ENCODE measurements at regions not wholly inside any gene's neighbourhood (a gene's known extent, or its start where the extent isn't known, plus 50 kb on each side); places are given as distances from the start of the nearest gene placed in this dataset.

- no peak for DNase-seq
These were observed 96.4 kb upstream of the AMOTL1 start for GRCh38 chr11:94671553-94672366.

DNA sequence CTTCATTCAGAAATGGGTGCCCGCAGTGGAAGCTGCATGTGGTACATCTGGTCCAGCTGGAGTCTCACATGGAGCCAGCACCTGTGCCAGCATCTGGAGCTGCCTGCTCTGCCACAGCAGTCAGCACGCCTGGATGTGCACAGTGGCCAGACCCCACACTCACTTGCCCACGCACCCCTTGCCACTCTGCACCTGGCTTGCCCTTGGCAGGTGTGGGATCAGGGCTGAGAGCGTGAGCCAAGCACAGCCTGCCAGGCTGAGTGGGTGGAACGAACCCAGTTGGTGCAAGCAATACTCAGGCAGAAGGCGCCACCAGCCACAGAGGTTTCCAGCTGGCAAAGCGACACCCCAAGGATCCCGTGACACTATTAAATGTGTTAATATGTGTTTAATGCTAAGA, 95.5 kb upstream of the AMOTL1 start:
- no peak for DNase-seq

- no peak for DNase-seq
These were observed 94.8 kb upstream of the AMOTL1 start for GRCh38 chr11:94673386-94673785.

GRCh38 chr11:94673951-94674491, 94.1 kb upstream of the AMOTL1 start:
- DNase-seq, result peak; percentile 83

- DNase-seq, result no peak
These were observed 92.9 kb upstream of the AMOTL1 start for GRCh38 chr11:94675239-94675638.

- no peak for DNase-seq
These were observed 92.3 kb upstream of the AMOTL1 start for GRCh38 chr11:94675813-94676212.

- no peak for DNase-seq
These were observed 91.3 kb upstream of the AMOTL1 start for GRCh38 chr11:94676814-94677213.

DNA sequence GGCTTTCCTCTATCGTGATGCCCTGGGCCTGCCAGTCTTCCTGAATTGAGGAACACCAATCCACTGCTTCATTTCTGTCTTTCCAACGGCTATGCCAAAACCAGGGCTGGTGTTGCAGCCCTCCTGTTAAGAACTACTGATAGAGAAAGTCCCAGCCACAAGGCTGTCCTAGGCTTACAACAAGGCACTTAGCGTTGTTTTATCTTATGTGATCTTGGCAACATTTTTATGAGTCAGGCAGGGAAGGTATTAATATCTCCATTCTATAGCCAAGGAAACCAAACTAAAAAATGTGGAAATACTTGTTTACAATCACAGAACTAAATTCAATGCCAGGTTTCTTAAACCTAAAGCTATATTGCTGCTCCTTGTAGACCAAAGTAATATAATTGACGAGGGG, 89.9 kb upstream of the AMOTL1 start:
- no peak for DNase-seq

GRCh38 chr11:94678901-94679300, 89.3 kb upstream of the AMOTL1 start:
- no peak for DNase-seq

- DNase-seq, result no peak
These were observed 87.7 kb upstream of the AMOTL1 start for GRCh38 chr11:94680426-94680825.

DNA sequence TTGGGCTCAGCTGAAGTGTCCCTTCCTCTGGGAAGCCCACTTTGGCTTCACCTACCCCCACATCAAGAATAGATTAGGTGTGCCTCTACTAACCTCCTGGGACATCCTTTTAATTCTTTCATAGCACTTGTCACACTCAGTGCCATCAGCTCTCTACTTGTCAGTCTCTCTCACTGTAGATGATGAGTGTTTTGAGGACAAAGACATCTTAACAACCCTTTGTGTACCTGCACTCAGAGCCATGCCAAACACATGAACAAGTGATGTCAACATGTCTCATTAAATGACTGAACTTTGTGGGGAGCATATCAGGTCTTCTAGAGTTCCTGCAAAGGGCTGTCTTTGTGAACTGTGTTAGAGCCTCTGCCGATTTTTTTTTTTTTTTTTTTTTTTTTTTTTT, 87.0 kb upstream of the AMOTL1 start:
- no peak for DNase-seq

DNA sequence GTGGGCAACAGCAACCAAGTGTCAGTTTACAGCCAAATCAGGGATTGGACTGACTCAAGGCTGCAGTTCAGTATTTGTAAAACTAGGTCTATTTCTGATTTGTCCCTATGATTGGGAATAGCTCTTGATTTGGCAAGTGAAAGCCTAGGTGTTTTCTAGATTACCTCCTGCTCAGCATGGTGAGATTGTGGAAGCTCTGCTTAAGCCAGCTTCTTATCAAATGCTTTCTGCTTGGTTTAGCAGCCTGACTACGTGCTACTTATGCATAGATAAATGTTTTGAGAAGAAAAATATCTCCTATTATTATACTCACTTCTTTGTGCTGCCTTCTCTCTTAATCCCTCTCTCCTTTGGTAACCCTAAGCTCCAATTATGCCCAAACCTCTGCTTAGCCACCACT, 86.3 kb upstream of the AMOTL1 start:
- no peak for DNase-seq

DNA sequence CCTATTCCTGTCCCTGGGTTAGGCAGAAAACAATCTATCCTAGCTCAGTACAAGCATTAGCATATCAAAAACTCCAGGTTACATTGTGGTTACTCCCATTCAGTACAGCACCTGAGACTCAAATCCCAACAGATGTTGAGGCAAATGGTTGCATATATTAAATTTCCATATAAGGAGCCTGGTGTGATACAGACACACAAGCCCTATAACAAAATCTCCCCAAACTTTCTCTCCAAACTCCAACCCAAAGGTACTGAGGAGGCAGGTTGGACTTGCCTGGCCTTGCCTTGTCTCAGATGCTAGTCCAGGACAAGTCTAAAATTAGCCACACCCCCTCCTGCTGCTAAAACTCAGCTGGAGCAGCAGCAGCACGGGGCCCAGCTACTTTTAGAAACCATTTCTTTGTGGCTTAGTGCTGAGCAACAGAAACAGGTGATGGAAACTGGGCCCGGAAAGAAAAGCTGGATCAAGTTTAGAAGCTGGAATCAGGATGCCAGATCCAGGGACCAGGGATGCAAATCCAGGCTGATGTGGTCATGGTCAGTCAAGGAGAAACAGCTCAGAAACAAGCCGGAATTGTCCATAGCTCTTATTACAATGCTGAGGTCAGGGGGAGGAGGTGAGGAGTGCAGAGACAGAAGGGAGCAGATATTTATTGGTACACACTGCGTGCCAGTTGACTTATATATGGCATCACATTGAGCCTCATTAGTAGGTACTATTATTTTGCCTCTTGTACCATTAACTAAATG, 73.7 kb upstream of the AMOTL1 start:
- DNase-seq, result no peak

DNA sequence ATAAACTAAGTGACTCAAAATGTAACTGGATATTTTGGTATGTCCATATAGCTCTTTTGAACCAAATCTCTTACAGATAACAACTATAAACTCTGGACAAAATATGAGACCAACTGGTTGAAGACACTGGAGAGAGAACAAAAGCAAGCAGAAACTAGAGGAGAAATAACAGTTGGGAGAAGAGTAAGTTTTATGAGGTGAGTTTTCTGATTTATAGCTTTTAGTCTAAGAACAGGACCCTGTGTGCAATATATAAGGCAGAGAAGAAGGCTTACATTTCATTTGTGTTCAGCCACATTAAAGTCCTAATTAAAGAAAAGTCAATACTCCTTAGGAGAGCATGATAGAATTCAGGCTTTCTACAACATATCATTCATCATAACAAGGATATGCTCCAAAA, 71.0 kb upstream of the AMOTL1 start:
- no peak for DNase-seq

DNA sequence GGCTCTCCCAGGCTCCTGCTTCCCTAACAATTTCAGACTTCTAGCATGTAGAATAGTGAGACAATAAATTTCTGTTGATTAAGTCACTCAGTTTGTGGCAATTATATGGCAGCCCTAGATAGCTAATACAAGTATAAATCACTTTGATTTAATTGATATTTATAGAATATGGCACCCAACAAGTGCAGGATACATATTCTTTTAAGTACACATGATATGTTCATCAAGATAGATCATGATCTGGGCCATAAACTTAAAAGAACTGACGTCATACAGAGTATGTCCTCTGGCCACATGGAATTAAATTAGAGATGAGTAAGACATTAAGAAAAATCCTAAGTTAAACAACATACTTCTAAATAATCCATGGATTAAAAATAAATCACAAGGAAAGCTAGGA, 67.5 kb upstream of the AMOTL1 start:
- DNase-seq, result no peak

DNA sequence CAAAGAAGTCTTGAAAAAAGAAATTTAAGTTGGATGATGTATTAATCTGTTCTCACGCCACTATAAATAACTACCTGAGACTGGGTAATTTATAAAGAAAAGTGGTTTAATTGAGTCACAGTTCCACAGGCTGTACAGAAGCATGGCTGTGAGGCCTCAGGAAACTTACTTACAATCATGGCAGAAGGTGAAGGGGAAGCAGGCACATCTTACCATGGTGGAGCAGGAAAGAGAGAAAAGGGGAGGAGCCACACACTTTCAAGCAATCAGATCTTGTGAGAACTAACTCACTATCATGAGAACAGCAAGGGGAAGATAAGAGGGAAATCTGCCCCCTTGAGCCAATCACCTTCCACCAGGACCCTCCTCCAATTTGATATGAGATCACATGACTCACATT, 65.7 kb upstream of the AMOTL1 start:
- no peak for DNase-seq

DNA sequence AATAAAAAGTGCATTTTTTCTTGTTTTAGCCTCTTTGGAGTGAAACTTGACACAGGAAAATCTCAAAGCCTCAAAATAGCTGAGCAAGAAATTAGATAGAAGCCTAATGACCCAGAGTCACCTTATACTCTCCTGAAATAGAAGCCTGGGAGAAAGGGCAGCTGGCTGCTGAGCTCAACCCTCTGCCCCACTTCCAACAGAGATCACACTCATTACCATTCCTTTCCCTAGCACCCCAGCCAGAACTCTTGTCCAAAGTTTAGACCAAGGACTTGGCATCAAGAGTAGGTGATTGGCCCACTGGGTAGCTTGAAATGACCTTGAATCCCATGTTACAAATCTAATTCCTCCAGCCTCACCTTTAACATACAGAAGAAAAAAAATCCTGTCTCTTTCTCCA, 62.7 kb upstream of the AMOTL1 start:
- DNase-seq, result no peak

GRCh38 chr11:94705891-94706615, 62.1 kb upstream of the AMOTL1 start:
- DNase-seq, result peak; percentile 18

- no peak for DNase-seq
These were observed 60.0 kb upstream of the AMOTL1 start for GRCh38 chr11:94708176-94708575.

DNA sequence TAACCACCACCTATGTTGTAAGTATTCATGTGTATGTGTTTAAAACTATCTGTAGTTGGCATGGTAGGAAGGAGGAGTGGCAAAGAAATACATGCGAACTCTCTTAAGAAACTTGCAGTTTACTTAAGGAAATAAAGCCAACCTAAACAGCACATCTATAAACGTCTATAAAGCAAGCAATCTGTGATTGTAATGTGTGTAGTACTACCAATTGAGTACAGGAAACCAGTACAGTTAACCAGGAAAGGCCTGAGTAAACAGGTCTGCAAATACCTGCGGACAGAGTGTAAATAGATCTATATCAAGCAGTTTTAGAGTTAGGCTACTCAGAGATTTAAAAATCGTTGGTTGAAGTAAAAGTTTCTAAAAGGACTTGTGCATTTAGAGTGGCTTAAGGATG, 59.5 kb upstream of the AMOTL1 start:
- no peak for DNase-seq

GRCh38 chr11:94715225-94715624, 52.9 kb upstream of the AMOTL1 start:
- no peak for DNase-seq

GRCh38 chr11:94717667-94718066, 50.5 kb upstream of the AMOTL1 start:
- DNase-seq, result no peak

Measured in DMS153 (cell line).